WTC11 (cell line): ENCODE measurements at regions not wholly inside any gene's neighbourhood (a gene's known extent, or its start where the extent isn't known, plus 50 kb on each side); places are given as distances from the start of the nearest gene placed in this dataset.

Experiments used
- ATAC-seq: fragments of 200-7000 bp; cut with Tn5 transposase; 2 replicates; pipeline ENCODE4 v1.10.0; 2021; ENCODE audit warnings: mild to moderate bottlenecking, moderate library complexity
- CTCF ChIA-PET: fragments of 300-600 bp; sonication (Branson Sonifier 250); formaldehyde crosslinking; loops from one replicate; lab custom pipeline; 2021; ENCODE audit warnings: antibody characterized with exemption; lab: Charles Lee
- POLR2A ChIA-PET: fragments of 350-600 bp; sonication (Branson Sonifier 250); formaldehyde crosslinking; loops from one replicate; lab custom pipeline; 2021; ENCODE audit warnings: antibody characterized with exemption; lab: Charles Lee
- DNase-seq: peaks from one replicate; pipeline ENCODE4 v3.0.0; 2021; ENCODE audit warnings: low spot score
- H3K27ac Mint-ChIP-seq: 2 replicates; pipeline ENCODE4 v1.8.0; 2021; ENCODE audit warnings: mixed read lengths
- H3K27me3 Mint-ChIP-seq: 2 replicates; pipeline ENCODE4 v1.8.0; 2021; ENCODE audit warnings: low read depth, mild to moderate bottlenecking, moderate library complexity, mixed read lengths
- H3K36me3 Mint-ChIP-seq: 2 replicates; pipeline ENCODE4 v1.8.0; 2021; ENCODE audit warnings: mixed read lengths
- H3K4me1 Mint-ChIP-seq: 2 replicates; pipeline ENCODE4 v1.8.0; 2022; ENCODE audit warnings: mixed read lengths
- H3K4me3 Mint-ChIP-seq: 2 replicates; pipeline ENCODE4 v1.8.0; 2021; ENCODE audit warnings: mild to moderate bottlenecking, moderate library complexity, mixed read lengths
- H3K9me3 Mint-ChIP-seq: 2 replicates; pipeline ENCODE4 v1.8.0; 2021; ENCODE audit warnings: mixed read lengths
- ATF2 ChIP-seq: sonication (generic); formaldehyde crosslinking; IDR thresholded peaks from 2 replicates; pipeline ENCODE4 v1.8.1; 2022; ENCODE audit warnings: low read depth, missing genetic modification reagents, borderline replicate concordance
- CREM ChIP-seq: sonication (generic); formaldehyde crosslinking; IDR thresholded peaks from 2 replicates; pipeline ENCODE4 v1.8.1; 2022; ENCODE audit warnings: mild to moderate bottlenecking, missing genetic modification reagents, moderate library complexity
- E2F1 ChIP-seq: sonication (generic); formaldehyde crosslinking; IDR thresholded peaks from 2 replicates; pipeline ENCODE4 v1.8.0; 2022; ENCODE audit warnings: mild to moderate bottlenecking, missing genetic modification reagents
- E2F4 ChIP-seq: sonication (generic); formaldehyde crosslinking; IDR thresholded peaks from 2 replicates; pipeline ENCODE4 v1.8.1; 2022; ENCODE audit warnings: low read depth, mild to moderate bottlenecking, moderate library complexity, missing genetic modification reagents, borderline replicate concordance
- ESRRA ChIP-seq: sonication (generic); formaldehyde crosslinking; IDR thresholded peaks from 2 replicates; pipeline ENCODE4 v1.8.1; 2022; ENCODE audit warnings: mild to moderate bottlenecking, missing genetic modification reagents, borderline replicate concordance
- FOXJ3 ChIP-seq: sonication (generic); formaldehyde crosslinking; IDR thresholded peaks from 2 replicates; pipeline ENCODE4 v1.9.0; 2021; ENCODE audit warnings: missing genetic modification reagents, mild to moderate bottlenecking, borderline replicate concordance
- FOXP1 ChIP-seq: sonication (generic); formaldehyde crosslinking; IDR thresholded peaks from 2 replicates; pipeline ENCODE4 v1.8.0; 2022; ENCODE audit warnings: missing genetic modification reagents, mild to moderate bottlenecking, moderate library complexity, borderline replicate concordance
- GTF2I ChIP-seq: fragments of 250-450 bp; sonication (Bioruptor Pico); conservative IDR thresholded peaks from 2 replicates; pipeline ENCODE4 v1.4.0; 2021; ENCODE audit warnings: mild to moderate bottlenecking
- IRF1 ChIP-seq: sonication (generic); formaldehyde crosslinking; IDR thresholded peaks from 2 replicates; pipeline ENCODE4 v1.8.0; 2023; ENCODE audit warnings: missing genetic modification reagents
- JAZF1 ChIP-seq: fragments of 250-450 bp; sonication (Bioruptor Pico); IDR thresholded peaks from 2 replicates; pipeline ENCODE4 v1.9.0; 2021; ENCODE audit warnings: moderate library complexity, mild to moderate bottlenecking, inconsistent platforms
- JUN ChIP-seq: sonication (generic); formaldehyde crosslinking; IDR thresholded peaks from 2 replicates; pipeline ENCODE4 v1.8.0; 2023; ENCODE audit warnings: mild to moderate bottlenecking, missing genetic modification reagents
- KAT7 ChIP-seq: sonication (generic); formaldehyde crosslinking; IDR thresholded peaks from 2 replicates; pipeline ENCODE4 v1.8.1; 2023; ENCODE audit warnings: missing genetic modification reagents, mild to moderate bottlenecking, borderline replicate concordance
- MAX ChIP-seq: sonication (generic); formaldehyde crosslinking; IDR thresholded peaks from 2 replicates; pipeline ENCODE4 v1.8.0; 2022; ENCODE audit warnings: mild to moderate bottlenecking, missing genetic modification reagents
- MYBL2 ChIP-seq: sonication (generic); formaldehyde crosslinking; IDR thresholded peaks from 2 replicates; pipeline ENCODE4 v1.8.1; 2023; ENCODE audit warnings: mild to moderate bottlenecking, moderate library complexity, missing genetic modification reagents
- NFATC4 ChIP-seq: fragments of 250-450 bp; sonication (Bioruptor Pico); IDR thresholded peaks from 2 replicates; pipeline ENCODE4 v1.9.0; 2021; ENCODE audit warnings: mild to moderate bottlenecking
- NFYB ChIP-seq: sonication (generic); formaldehyde crosslinking; conservative IDR thresholded peaks from 2 replicates; pipeline ENCODE4 v1.8.0; 2022; ENCODE audit warnings: low read depth, missing genetic modification reagents
- NR1H2 ChIP-seq: sonication (generic); formaldehyde crosslinking; IDR thresholded peaks from 2 replicates; pipeline ENCODE4 v1.9.0; 2021; ENCODE audit warnings: mild to moderate bottlenecking, moderate library complexity, missing genetic modification reagents
- PRDM15 ChIP-seq: sonication (generic); formaldehyde crosslinking; IDR thresholded peaks from 2 replicates; pipeline ENCODE4 v1.8.0; 2022; ENCODE audit warnings: missing genetic modification reagents
- SOX15 ChIP-seq: fragments of 250-450 bp; sonication (Bioruptor Pico); IDR thresholded peaks from 2 replicates; pipeline ENCODE4 v1.9.0; 2021; ENCODE audit warnings: mild to moderate bottlenecking
- SP1 ChIP-seq: sonication (generic); formaldehyde crosslinking; conservative IDR thresholded peaks from 2 replicates; pipeline ENCODE4 v1.8.1; 2022; ENCODE audit warnings: missing genetic modification reagents
- ZNF263 ChIP-seq: sonication (generic); formaldehyde crosslinking; IDR thresholded peaks from 2 replicates; pipeline ENCODE4 v1.8.1; 2022; ENCODE audit warnings: low read depth, mild to moderate bottlenecking, moderate library complexity, missing genetic modification reagents
- ZNF317 ChIP-seq: sonication (generic); formaldehyde crosslinking; IDR thresholded peaks from 2 replicates; pipeline ENCODE4 v1.8.1; 2023; ENCODE audit warnings: low read depth, mild to moderate bottlenecking, moderate library complexity, missing genetic modification reagents, borderline replicate concordance
- ZNF423 ChIP-seq: fragments of 250-450 bp; sonication (Bioruptor Pico); IDR thresholded peaks from 2 replicates; pipeline ENCODE4 v2.1.2; 2022; ENCODE audit warnings: mild to moderate bottlenecking, moderate library complexity
- ZNF425 ChIP-seq: fragments of 250-450 bp; sonication (Bioruptor Pico); conservative IDR thresholded peaks from 2 replicates; pipeline ENCODE4 v1.9.0; 2021; ENCODE audit warnings: mild to moderate bottlenecking
- ZNF671 ChIP-seq: fragments of 250-450 bp; sonication (Bioruptor Pico); IDR thresholded peaks from 2 replicates; pipeline ENCODE4 v1.8.0; 2021; ENCODE audit warnings: mild to moderate bottlenecking

GRCh38 chr2:4012197-4012596 is 308.8 kb downstream of the DCDC2C start (continued):
- TF ChIP-seq MYBL2: no peak
- TF ChIP-seq NR1H2 (CRISPR knock-in tag): no peak
- no peak for TF ChIP-seq E2F4 (CRISPR knock-in tag)
- no peak for TF ChIP-seq ATF2 (CRISPR knock-in tag)
- TF ChIP-seq JUN (CRISPR knock-in tag): no peak
- TF ChIP-seq FOXP1: no peak
- TF ChIP-seq NFATC4: no peak
- no peak for TF ChIP-seq SOX15 (CRISPR knock-in tag)
- no peak for TF ChIP-seq KAT7
- TF ChIP-seq GTF2I (CRISPR knock-in tag): no peak
- no peak for TF ChIP-seq ZNF425 (CRISPR knock-in tag)
- no peak for TF ChIP-seq ZNF423 (CRISPR knock-in tag)
- TF ChIP-seq IRF1 (CRISPR knock-in tag): no peak
- TF ChIP-seq, all 79 proteins: peak for 0

- CTCF ChIA-PET: no interaction called here
- TF ChIP-seq CREM (CRISPR knock-in tag): no peak
- no peak for TF ChIP-seq SP1
- TF ChIP-seq NFYB (CRISPR knock-in tag): no peak
- TF ChIP-seq E2F1 (CRISPR knock-in tag): no peak
- TF ChIP-seq ZNF263 (CRISPR knock-in tag): no peak
- no peak for TF ChIP-seq KAT7
- ATAC-seq: no peak
Observed at GRCh38 chr2:4018535-4018934, 315.2 kb downstream of the DCDC2C start.

GRCh38 chr2:4020153-4020552 is 316.8 kb downstream of the DCDC2C start:
- CTCF ChIA-PET: no interaction called here
- peaks cover 6% of the 10 kb centered on the region; the same call in 1 of the 2 replicates for H3K27me3 Mint-ChIP-seq
- DNase-seq (no peak), ATAC-seq (no peak)
- POLR2A ChIA-PET: no interaction called here
- no peak overlapping the region for H3K27ac Mint-ChIP-seq
- H3K4me1 Mint-ChIP-seq: no peaks in the 10 kb centered on the region
- peaks cover 83% of the 10 kb centered on the region for H3K36me3 Mint-ChIP-seq
- no peak overlapping the region for H3K4me3 Mint-ChIP-seq
- H3K9me3 Mint-ChIP-seq: peaks cover 90% of the 10 kb centered on the region
- TF ChIP-seq FOXJ3 (CRISPR knock-in tag) (no peak), ZNF671 (CRISPR knock-in tag) (no peak), JAZF1 (CRISPR knock-in tag) (no peak), MAX (no peak), PRDM15 (CRISPR knock-in tag) (no peak), CREM (CRISPR knock-in tag) (no peak), ZNF317 (no peak), ESRRA (CRISPR knock-in tag) (no peak)

More at GRCh38 chr2:4018535-4018934, 315.2 kb downstream of the DCDC2C start:
- peaks cover 81% of the 10 kb centered on the region for H3K36me3 Mint-ChIP-seq
- H3K9me3 Mint-ChIP-seq: peaks cover 91% of the 10 kb centered on the region
- no peak overlapping the region for H3K4me3 Mint-ChIP-seq
- POLR2A ChIA-PET: no interaction called here
- no peak for DNase-seq
- no peak overlapping the region for H3K27ac Mint-ChIP-seq
- no peaks in the 10 kb centered on the region for H3K4me1 Mint-ChIP-seq
- peaks cover 6% of the 10 kb centered on the region for H3K27me3 Mint-ChIP-seq
